Fibroblast of skin of abdomen (primary cell): ENCODE measurements at regions not wholly inside any gene's neighbourhood (a gene's known extent, or its start where the extent isn't known, plus 50 kb on each side); places are given as distances from the start of the nearest gene placed in this dataset.
"Not testable (repeated sequence)": the region's sequence is repeated elsewhere in the genome, so short reads cannot be mapped to it uniquely, and the experiment has no call there.

Experiments
- DNase-seq: peaks from one replicate; pipeline ENCODE4 v3.0.0-alpha.2; 2013

DNA sequence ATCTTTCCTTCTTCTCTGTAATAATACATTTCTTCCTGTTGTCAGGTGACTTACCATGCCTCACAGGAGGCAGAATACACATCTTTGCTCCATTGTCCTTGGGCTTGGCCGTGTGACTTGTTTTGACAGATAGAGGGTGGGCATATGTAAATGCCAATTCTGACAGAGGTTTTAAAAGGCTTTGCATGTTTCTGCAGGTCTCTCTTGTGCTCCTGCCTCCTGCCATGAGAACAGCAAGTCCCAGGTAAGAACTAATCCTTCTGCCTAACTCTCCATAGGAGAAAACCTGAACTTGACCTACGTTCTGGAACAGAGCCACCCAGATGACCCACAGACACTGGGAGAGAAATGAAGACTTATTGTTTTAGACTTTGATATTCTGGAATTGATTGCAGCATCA is 88.7 kb upstream of the TNFSF11 start:
- no peak for DNase-seq

GRCh38 chr13:42486711-42487198 is 87.2 kb upstream of the TNFSF11 start:
- DNase-seq = peak; percentile 91

- no peak for DNase-seq
These were observed 86.7 kb upstream of the TNFSF11 start for GRCh38 chr13:42487221-42487620.

GRCh38 chr13:42490676-42491075 is 83.3 kb upstream of the TNFSF11 start:
- DNase-seq = no peak

DNA sequence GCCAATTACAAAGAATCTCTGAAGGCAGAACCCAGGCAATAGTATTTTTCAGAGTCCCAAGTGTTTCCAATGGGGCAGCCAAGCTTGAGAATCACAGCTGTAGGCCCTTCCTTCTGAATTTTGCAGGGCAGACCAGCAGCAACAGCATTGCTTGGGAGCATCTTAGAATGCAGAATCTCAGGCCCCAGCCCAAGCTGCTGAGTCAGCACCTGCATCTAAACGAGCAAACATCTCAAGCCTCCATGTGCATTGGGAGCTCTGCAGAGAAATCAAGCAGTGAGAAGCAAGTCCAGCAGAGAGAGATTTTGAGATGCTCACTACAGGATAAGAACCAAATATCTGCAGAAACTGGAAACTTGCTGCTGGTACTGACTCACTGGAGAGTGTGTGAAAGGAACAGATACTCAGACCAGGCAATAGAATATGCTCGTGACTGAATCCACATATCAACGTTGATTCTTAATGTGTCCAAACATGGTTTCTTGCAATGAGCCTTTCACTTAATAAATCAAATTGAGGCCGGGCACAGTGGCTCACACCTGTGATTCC is 81.5 kb upstream of the TNFSF11 start:
- DNase-seq = no peak

GRCh38 chr13:42494157-42494556 is 79.8 kb upstream of the TNFSF11 start:
- DNase-seq = no peak

- DNase-seq = no peak
These were observed 78.7 kb upstream of the TNFSF11 start for GRCh38 chr13:42495255-42495654.

DNA sequence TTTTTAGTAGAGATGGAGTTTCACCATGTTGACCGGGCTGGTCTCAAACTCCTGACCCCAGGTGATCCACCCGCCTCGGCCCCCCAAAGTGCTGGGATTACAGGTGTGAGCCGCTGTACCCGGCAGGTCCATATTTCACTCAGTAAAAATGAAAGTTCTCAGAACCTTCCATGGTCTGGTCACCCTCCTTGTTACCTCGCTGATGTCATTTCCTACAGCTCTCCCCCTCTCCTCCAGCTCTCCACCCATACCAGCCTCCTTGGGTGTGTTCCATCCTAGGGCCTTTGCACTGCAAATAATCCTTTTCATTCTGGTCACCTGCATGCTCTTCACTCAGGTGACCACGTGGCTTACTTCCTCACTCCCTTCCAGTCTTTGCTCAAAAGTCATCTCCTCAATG is 78.2 kb upstream of the TNFSF11 start:
- no peak for DNase-seq

- not testable (repeated sequence) for DNase-seq
These were observed 76.9 kb upstream of the TNFSF11 start for GRCh38 chr13:42496926-42497554.

DNA sequence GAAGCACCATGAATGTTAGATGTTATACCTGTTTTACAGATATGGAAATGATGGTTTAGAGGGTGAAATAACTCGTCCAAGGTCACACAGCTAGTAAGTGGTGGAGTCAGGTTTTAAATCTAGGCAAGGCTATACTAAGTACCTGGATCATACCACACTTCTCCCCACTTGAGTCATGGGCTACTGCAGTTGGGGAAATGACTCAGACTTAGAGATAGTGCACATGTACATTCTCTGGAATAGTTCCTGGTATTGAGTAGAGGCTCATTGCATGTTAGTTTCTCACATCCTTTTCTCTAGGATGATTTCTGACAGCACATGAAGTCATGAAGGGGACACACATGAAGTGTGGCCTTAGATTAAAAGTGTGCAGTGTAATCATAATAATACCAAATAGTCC is 76.2 kb upstream of the TNFSF11 start:
- DNase-seq = peak; percentile 46

GRCh38 chr13:42498521-42498920 is 75.4 kb upstream of the TNFSF11 start:
- no peak for DNase-seq
